Left lung (tissue), 4 donors: ENCODE measurements at regions not wholly inside any gene's neighbourhood (a gene's known extent, or its start where the extent isn't known, plus 50 kb on each side); places are given as distances from the start of the nearest gene placed in this dataset.
"Not testable (repeated sequence)": the region's sequence is repeated elsewhere in the genome, so short reads cannot be mapped to it uniquely, and the experiment has no call there.

ENCODE experiments used
- ATAC-seq: fragments of 200-7000 bp; cut with Tn5 transposase; one replicate; pipeline ENCODE4 v1.9.1; 2020; ENCODE audit warnings: moderate library complexity
- DNase-seq, 4 donors: peaks; one replicate each; pipeline ENCODE4 v3.0.0-alpha.2; 2013 to 2020
- H3K27ac ChIP-seq, 2 donors: fragments of 200-600 bp; sonication (generic) in 1 of 2; one replicate each; pipeline versions ENCODE4 v1.5.0 to v1.8.0; 2020 to 2021
- H3K27me3 ChIP-seq, 2 donors: fragments of 200-600 bp; sonication (generic) in 1 of 2; one replicate each; pipeline versions ENCODE4 v1.5.0 to v1.8.0; 2020 to 2021
- H3K36me3 ChIP-seq, 2 donors: fragments of 200-600 bp; sonication (generic) in 1 of 2; one replicate each; pipeline versions ENCODE4 v1.5.0 to v1.8.0; 2020 to 2021
- H3K4me1 ChIP-seq, 2 donors: fragments of 200-600 bp; one replicate each; pipeline ENCODE4 v1.8.0; 2021
- H3K4me3 ChIP-seq, 2 donors: fragments of 200-600 bp; sonication (generic) in 1 of 2; one replicate each; pipeline versions ENCODE4 v1.5.0 to v1.8.0; 2020 to 2021; ENCODE audit warnings: mild to moderate bottlenecking in 1 of 2
- H3K9me3 ChIP-seq, 2 donors: fragments of 200-600 bp; sonication (generic) in 1 of 2; one replicate each; pipeline versions ENCODE4 v1.5.0 to v1.8.0; 2020 to 2021
- intact Hi-C, 2 donors: fragments of 100-400 bp; cut with DNase I; formaldehyde crosslinking; loops; one replicate each; pipeline versions ENCODE4 v1.11.2 to v1.14.2; 2022
- TF ChIP-seq, protein P1 (sequence below), 2 donors: fragments of 200-600 bp; sonication (generic) in 1 of 2; IDR thresholded peaks; one replicate each; pipeline versions ENCODE4 v1.5.0 to v1.8.0; 2021; ENCODE audit warnings: antibody characterized with exemption in 2 of 2
- donor health status: DM: no; HTN: yes; CAD: no.
- donor health status: DM: no; HTN: no; CAD: no.

DNA sequence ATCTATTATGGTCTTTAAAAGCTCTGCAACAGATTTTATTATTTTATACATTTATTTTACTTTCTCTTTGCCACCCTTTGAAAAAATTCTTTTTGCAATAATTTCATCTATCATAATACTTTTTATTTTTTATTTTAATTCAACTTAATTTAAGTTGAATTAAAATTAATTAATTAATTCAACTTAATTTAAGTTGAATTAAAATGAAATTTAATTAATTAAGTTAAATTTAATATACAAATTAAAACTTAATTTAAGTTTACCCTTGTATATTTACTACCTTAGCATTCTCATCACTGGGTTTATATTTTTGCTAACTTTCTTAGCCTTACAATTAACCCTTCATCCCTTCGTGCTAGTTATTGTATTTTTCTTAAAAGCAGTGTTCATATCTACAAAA lies 301.4 kb downstream of the SLITRK5 start:
- Histone ChIP-seq H3K4me3 (no peak overlapping the region), H3K4me1 (no peaks in the 10 kb centered on the region), H3K27me3 (no peaks in the 10 kb centered on the region), H3K27ac (no peak overlapping the region), H3K36me3 (no peaks in the 10 kb centered on the region), H3K9me3 (peaks cover 0 to 5% of the 10 kb centered on the region in 2 donors)
- no peak for DNase-seq
- TF ChIP-seq, protein P1, sequence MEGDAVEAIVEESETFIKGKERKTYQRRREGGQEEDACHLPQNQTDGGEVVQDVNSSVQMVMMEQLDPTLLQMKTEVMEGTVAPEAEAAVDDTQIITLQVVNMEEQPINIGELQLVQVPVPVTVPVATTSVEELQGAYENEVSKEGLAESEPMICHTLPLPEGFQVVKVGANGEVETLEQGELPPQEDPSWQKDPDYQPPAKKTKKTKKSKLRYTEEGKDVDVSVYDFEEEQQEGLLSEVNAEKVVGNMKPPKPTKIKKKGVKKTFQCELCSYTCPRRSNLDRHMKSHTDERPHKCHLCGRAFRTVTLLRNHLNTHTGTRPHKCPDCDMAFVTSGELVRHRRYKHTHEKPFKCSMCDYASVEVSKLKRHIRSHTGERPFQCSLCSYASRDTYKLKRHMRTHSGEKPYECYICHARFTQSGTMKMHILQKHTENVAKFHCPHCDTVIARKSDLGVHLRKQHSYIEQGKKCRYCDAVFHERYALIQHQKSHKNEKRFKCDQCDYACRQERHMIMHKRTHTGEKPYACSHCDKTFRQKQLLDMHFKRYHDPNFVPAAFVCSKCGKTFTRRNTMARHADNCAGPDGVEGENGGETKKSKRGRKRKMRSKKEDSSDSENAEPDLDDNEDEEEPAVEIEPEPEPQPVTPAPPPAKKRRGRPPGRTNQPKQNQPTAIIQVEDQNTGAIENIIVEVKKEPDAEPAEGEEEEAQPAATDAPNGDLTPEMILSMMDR (IDR thresholded peaks at IDR 0.05) = no peak
- intact Hi-C loops = no loop called here
- ATAC-seq = no peak

GRCh38 chr13:87975035-87975434 lies 303.9 kb downstream of the SLITRK5 start:
- no peak overlapping the region for H3K4me3 ChIP-seq
- H3K4me1 ChIP-seq = no peaks in the 10 kb centered on the region
- H3K9me3 ChIP-seq = peaks cover 0 to 6% of the 10 kb centered on the region in 2 donors
- TF ChIP-seq, protein P1 (IDR thresholded peaks at IDR 0.05) = no peak
- intact Hi-C loops = no loop called here
- H3K36me3 ChIP-seq = no peaks in the 10 kb centered on the region
- no peaks in the 10 kb centered on the region for H3K27me3 ChIP-seq
- no peak for DNase-seq
- no peak overlapping the region for H3K27ac ChIP-seq
- no peak for ATAC-seq

DNA sequence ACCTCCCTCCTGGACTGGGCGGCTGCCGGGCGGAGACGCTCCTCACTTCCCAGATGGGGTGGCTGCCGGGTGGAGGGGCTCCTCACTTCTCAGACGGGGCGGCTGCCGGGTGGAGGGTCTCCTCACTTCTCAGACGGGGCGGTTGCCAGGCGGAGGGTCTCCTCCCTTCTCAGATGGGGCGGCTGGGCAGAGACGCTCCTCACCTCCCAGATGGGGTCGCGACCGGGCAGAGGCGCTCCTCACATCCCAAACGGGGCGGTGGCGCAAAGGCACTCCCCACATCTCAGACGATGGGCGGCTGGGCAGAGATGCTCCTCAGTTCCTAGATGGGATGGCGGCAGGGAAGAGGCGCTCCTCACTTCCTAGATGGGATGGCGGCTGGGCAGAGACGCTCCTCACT lies 305.5 kb downstream of the SLITRK5 start:
- H3K27ac ChIP-seq, intact Hi-C loops, H3K9me3 ChIP-seq, H3K4me1 ChIP-seq, H3K27me3 ChIP-seq, DNase-seq, H3K4me3 ChIP-seq, ATAC-seq, H3K36me3 ChIP-seq: not testable (repeated sequence)

DNA sequence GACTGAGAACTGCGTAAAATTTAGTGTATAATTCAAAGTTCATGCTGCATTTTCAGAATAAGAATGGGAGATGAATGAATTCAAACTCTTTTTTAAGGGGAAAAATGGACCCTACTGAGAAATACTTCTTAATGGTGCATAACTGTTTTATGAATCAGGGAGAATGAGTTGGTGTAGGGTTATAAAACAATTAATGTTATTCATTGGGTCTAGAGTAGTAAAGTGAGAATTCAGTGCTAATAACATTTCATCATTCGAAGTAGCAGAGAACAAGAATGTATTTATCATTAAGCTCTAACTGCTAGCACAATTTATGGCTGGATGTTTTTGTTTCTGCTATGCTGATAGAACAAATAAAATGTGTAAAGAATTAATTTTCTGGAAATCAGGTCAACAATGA lies 310.2 kb downstream of the SLITRK5 start:
- Histone ChIP-seq H3K4me3 (no peak overlapping the region), H3K27me3 (no peaks in the 10 kb centered on the region), H3K36me3 (no peaks in the 10 kb centered on the region), H3K4me1 (no peaks in the 10 kb centered on the region), H3K9me3 (peaks cover 0 to 14% of the 10 kb centered on the region in 2 donors), H3K27ac (no peak overlapping the region)
- TF ChIP-seq, protein P1 (IDR thresholded peaks at IDR 0.05) = no peak
- intact Hi-C loops = no loop called here
- DNase-seq (no peak), ATAC-seq (no peak)

- no peak for ATAC-seq
- no peaks in the 10 kb centered on the region for H3K4me1 ChIP-seq
- no peak overlapping the region for H3K27ac ChIP-seq
- H3K27me3 ChIP-seq = no peaks in the 10 kb centered on the region
- no peaks in the 10 kb centered on the region for H3K36me3 ChIP-seq
- no peak for DNase-seq
- intact Hi-C loops = no loop called here
- TF ChIP-seq, protein P1 (IDR thresholded peaks at IDR 0.05) = no peak
- H3K4me3 ChIP-seq = no peak overlapping the region
- peaks cover 0 to 13% of the 10 kb centered on the region in 2 donors for H3K9me3 ChIP-seq
These were observed 311.2 kb downstream of the SLITRK5 start for GRCh38 chr13:87982400-87982799.

GRCh38 chr13:87986639-87987250 lies 315.6 kb downstream of the SLITRK5 start:
- Histone ChIP-seq H3K9me3 (peaks cover 0 to 12% of the 10 kb centered on the region in 2 donors), H3K27ac (no peak overlapping the region), H3K36me3 (no peaks in the 10 kb centered on the region), H3K4me3 (no peak overlapping the region), H3K4me1 (no peaks in the 10 kb centered on the region), H3K27me3 (no peaks in the 10 kb centered on the region)
- DNase-seq (no peak), ATAC-seq (no peak)
- intact Hi-C loops = no loop called here
- TF ChIP-seq, protein P1 (IDR thresholded peaks at IDR 0.05) = no peak
